ENCODE measurements at regions not wholly inside any gene's neighbourhood (a gene's known extent, or its start where the extent isn't known, plus 50 kb on each side); places are given as distances from the start of the nearest gene placed in this dataset.

- no peak for DNase-seq (ENCODE audit: low read depth in 1 of 2, low spot score in 1 of 2)
- H3K4me3 ChIP-seq (replicated peaks; ENCODE audit: insufficient read depth, low read length): no peak overlapping the region
- no peak overlapping the region for H3K27ac ChIP-seq (replicated peaks)
- no peak for TF ChIP-seq CTCF (IDR thresholded peaks at IDR 0.05; ENCODE audit: insufficient read depth, low read length)
- no peak for TF ChIP-seq SPI1 (IDR thresholded peaks at IDR 0.05; ENCODE audit: borderline replicate concordance, low read depth)
- H3K27me3 ChIP-seq (ENCODE audit: insufficient read depth, poor library complexity, severe bottlenecking): no peaks in the 10 kb centered on the region
Measured at GRCh38 chr9:99345942-99346341, 123.9 kb downstream of the SEC61B start.

- no peak for DNase-seq (ENCODE audit: low read depth in 1 of 2, low spot score in 1 of 2)
- TF ChIP-seq SPI1 (IDR thresholded peaks at IDR 0.05; ENCODE audit: borderline replicate concordance, low read depth) (no peak), GABPA (IDR thresholded peaks at IDR 0.05; ENCODE audit: low read depth) (no peak), CTCF (IDR thresholded peaks at IDR 0.05; ENCODE audit: insufficient read depth, low read length) (no peak), POLR2AphosphoS5 (IDR thresholded peaks at IDR 0.05; ENCODE audit: low read depth) (no peak), REST (IDR thresholded peaks at IDR 0.05; ENCODE audit: insufficient replicate concordance, low read depth) (no peak)
Measured at GRCh38 chr9:99347568-99347967, 125.5 kb downstream of the SEC61B start.

GRCh38 chr9:99348289-99348688 lies 126.2 kb downstream of the SEC61B start:
- H3K27ac ChIP-seq (replicated peaks): no peak overlapping the region
- no peak overlapping the region for H3K4me3 ChIP-seq (replicated peaks; ENCODE audit: insufficient read depth, low read length)
- TF ChIP-seq GABPA (IDR thresholded peaks at IDR 0.05; ENCODE audit: low read depth) (no peak), POLR2AphosphoS5 (IDR thresholded peaks at IDR 0.05; ENCODE audit: low read depth) (no peak), REST (IDR thresholded peaks at IDR 0.05; ENCODE audit: insufficient replicate concordance, low read depth) (no peak), CTCF (IDR thresholded peaks at IDR 0.05; ENCODE audit: insufficient read depth, low read length) (no peak), SPI1 (IDR thresholded peaks at IDR 0.05; ENCODE audit: borderline replicate concordance, low read depth) (no peak)
- no peak for DNase-seq (ENCODE audit: low read depth in 1 of 2, low spot score in 1 of 2)
- H3K27me3 ChIP-seq (ENCODE audit: insufficient read depth, poor library complexity, severe bottlenecking): no peaks in the 10 kb centered on the region

More at GRCh38 chr9:99347568-99347967, 125.5 kb downstream of the SEC61B start:
- Histone ChIP-seq H3K27ac (replicated peaks) (no peak overlapping the region), H3K4me3 (replicated peaks; ENCODE audit: insufficient read depth, low read length) (no peak overlapping the region), H3K27me3 (ENCODE audit: insufficient read depth, poor library complexity, severe bottlenecking) (no peaks in the 10 kb centered on the region)

- no peak for DNase-seq (ENCODE audit: low read depth in 1 of 2, low spot score in 1 of 2)
- Histone ChIP-seq H3K27ac (replicated peaks) (no peak overlapping the region), H3K4me3 (replicated peaks; ENCODE audit: insufficient read depth, low read length) (no peak overlapping the region), H3K27me3 (ENCODE audit: insufficient read depth, poor library complexity, severe bottlenecking) (no peaks in the 10 kb centered on the region)
- TF ChIP-seq CTCF (IDR thresholded peaks at IDR 0.05; ENCODE audit: insufficient read depth, low read length): no peak
- no peak for TF ChIP-seq REST (IDR thresholded peaks at IDR 0.05; ENCODE audit: insufficient replicate concordance, low read depth)
- no peak for TF ChIP-seq GABPA (IDR thresholded peaks at IDR 0.05; ENCODE audit: low read depth)
- TF ChIP-seq POLR2AphosphoS5 (IDR thresholded peaks at IDR 0.05; ENCODE audit: low read depth): no peak
- no peak for TF ChIP-seq SPI1 (IDR thresholded peaks at IDR 0.05; ENCODE audit: borderline replicate concordance, low read depth)
Measured at GRCh38 chr9:99349870-99350269, 127.8 kb downstream of the SEC61B start.

Data from HL-60 (cell line).